ENCODE measurements at regions not wholly inside any gene's neighbourhood (a gene's known extent, or its start where the extent isn't known, plus 50 kb on each side); places are given as distances from the start of the nearest gene placed in this dataset.
A peak's percentile ranks its signal among the peaks of the same experiment; 100 is the strongest.

DNA sequence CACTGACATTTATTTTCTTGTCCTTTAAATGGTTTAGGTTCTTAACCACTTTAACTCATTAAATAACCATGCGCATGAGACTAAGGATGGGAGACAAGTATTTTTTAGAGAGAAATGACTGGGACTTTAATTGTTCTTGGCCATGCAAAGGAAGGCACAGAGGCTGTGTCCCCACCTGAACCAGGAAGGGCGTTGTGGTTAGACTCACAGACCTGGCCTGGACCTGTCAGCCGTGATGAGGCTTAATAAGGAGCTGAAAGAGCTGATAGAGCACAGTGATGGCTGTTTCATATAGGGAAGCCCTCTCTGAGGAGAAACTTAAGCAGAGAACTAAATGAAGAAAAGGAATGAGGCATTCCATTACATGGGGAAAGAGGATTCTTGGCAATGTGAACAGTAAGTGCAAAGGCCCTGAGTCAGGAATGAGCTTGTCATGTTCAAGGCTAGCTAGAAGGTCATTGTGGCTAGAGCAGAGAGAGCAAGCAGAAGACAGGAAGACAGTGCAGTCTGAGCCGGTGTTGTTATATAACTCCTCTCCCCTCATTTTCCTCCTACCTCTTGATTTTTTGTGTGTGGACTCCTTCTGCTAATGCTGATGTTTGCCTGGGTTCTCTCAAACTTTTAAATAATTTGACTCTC is 74.4 kb upstream of the ANO4 start:
- H3K9me3 ChIP-seq (replicated peaks in 1 of 2; ENCODE audit: control insufficient read depth in 1 of 2, insufficient read depth in 1 of 2, low read length in 2 of 2) = peaks cover 0 to 11% of the 10 kb centered on the region in 2 donors
- WGBS (ENCODE audit: insufficient coverage) = 80% methylated on average over 2 of the region's 4 CpGs
- no peaks in the 10 kb centered on the region for H4K20me1 ChIP-seq (ENCODE audit: insufficient read depth, low read length)
- Mint-ChIP-seq H3K4me3 (peak overlapping the region in 1 of 2 donors; percentile 65), H3K27ac (no peak overlapping the region), H3K4me1 (peaks cover 8% of the 10 kb centered on the region), H3K9me3 (peaks cover 0 to 9% (median 1%) of the 10 kb centered on the region in 7 donors), H3K27me3 (ENCODE audit: low read depth in 3 of 3) (peaks cover 55 to 71% (median 66%) of the 10 kb centered on the region in 3 donors), H3K36me3 (peaks cover 0 to 4% of the 10 kb centered on the region in 2 donors)
- DNase-seq = no peak
- H3K4me3 ChIP-seq (replicated peaks in 1 of 3; ENCODE audit: low read depth in 2 of 3, low read length in 3 of 3) = no peak overlapping the region
- no peak overlapping the region for H3K4me2 ChIP-seq (replicated peaks; ENCODE audit: extremely low read depth, low read length, poor library complexity, severe bottlenecking)
- peaks cover 37 to 66% of the 10 kb centered on the region in 2 donors for H3K27me3 ChIP-seq (ENCODE audit: control insufficient read depth in 2 of 2, insufficient read depth in 2 of 2, low read length in 2 of 2)
- no peak overlapping the region for H2AFZ ChIP-seq (ENCODE audit: insufficient read depth, low read depth, low read length, poor library complexity, severe bottlenecking)
- TF ChIP-seq CTCF (IDR thresholded peaks at IDR 0.05) = no peak
- H3K36me3 ChIP-seq (replicated peaks in 1 of 2; ENCODE audit: control insufficient read depth in 1 of 2, insufficient read depth in 2 of 2, low read length in 2 of 2) = no peaks in the 10 kb centered on the region
- H3K79me2 ChIP-seq (ENCODE audit: insufficient read depth, low read length) = no peaks in the 10 kb centered on the region
- no peak overlapping the region for H3K27ac ChIP-seq (ENCODE audit: low read depth in 1 of 2, low read length in 2 of 2)
- H3K9ac ChIP-seq (ENCODE audit: insufficient read depth, low read length, poor library complexity, severe bottlenecking) = no peak overlapping the region
- intact Hi-C loops (cut with micrococcal nuclease) = no loop called here
- peaks cover 0 to 7% of the 10 kb centered on the region in 2 donors for H3K4me1 ChIP-seq (ENCODE audit: control insufficient read depth in 1 of 2, insufficient read depth in 2 of 2, low read length in 2 of 2)

GRCh38 chr12:100721169-100721568 is 73.4 kb upstream of the ANO4 start:
- Mint-ChIP-seq H3K9me3 (peaks cover 0 to 6% (median 0%) of the 10 kb centered on the region in 7 donors), H3K4me3 (no peak overlapping the region), H3K36me3 (peaks cover 0 to 4% of the 10 kb centered on the region in 2 donors), H3K27ac (no peak overlapping the region), H3K4me1 (peaks cover 8% of the 10 kb centered on the region), H3K27me3 (ENCODE audit: low read depth in 3 of 3) (peaks cover 47 to 61% (median 60%) of the 10 kb centered on the region in 3 donors)
- no peaks in the 10 kb centered on the region for H4K20me1 ChIP-seq (ENCODE audit: insufficient read depth, low read length)
- peaks cover 35 to 55% of the 10 kb centered on the region in 2 donors for H3K27me3 ChIP-seq (ENCODE audit: control insufficient read depth in 2 of 2, insufficient read depth in 2 of 2, low read length in 2 of 2)
- H3K4me1 ChIP-seq (ENCODE audit: control insufficient read depth in 1 of 2, insufficient read depth in 2 of 2, low read length in 2 of 2) = peaks cover 0 to 7% of the 10 kb centered on the region in 2 donors
- peaks cover 0 to 7% of the 10 kb centered on the region in 2 donors for H3K9me3 ChIP-seq (replicated peaks in 1 of 2; ENCODE audit: control insufficient read depth in 1 of 2, insufficient read depth in 1 of 2, low read length in 2 of 2)
- H3K4me2 ChIP-seq (replicated peaks; ENCODE audit: extremely low read depth, low read length, poor library complexity, severe bottlenecking) = no peak overlapping the region
- no peak overlapping the region for H3K9ac ChIP-seq (ENCODE audit: insufficient read depth, low read length, poor library complexity, severe bottlenecking)
- no peaks in the 10 kb centered on the region for H3K79me2 ChIP-seq (ENCODE audit: insufficient read depth, low read length)
- no peak overlapping the region for H3K4me3 ChIP-seq (replicated peaks in 1 of 3; ENCODE audit: low read depth in 2 of 3, low read length in 3 of 3)
- intact Hi-C loops (cut with micrococcal nuclease) = no loop called here
- no peaks in the 10 kb centered on the region for H3K36me3 ChIP-seq (replicated peaks in 1 of 2; ENCODE audit: control insufficient read depth in 1 of 2, insufficient read depth in 2 of 2, low read length in 2 of 2)
- no peak for TF ChIP-seq CTCF (IDR thresholded peaks at IDR 0.05)
- 70% methylated on average over 2 of the region's 2 CpGs for WGBS (ENCODE audit: insufficient coverage)
- no peak overlapping the region for H3K27ac ChIP-seq (ENCODE audit: low read depth in 1 of 2, low read length in 2 of 2)
- no peak for DNase-seq
- no peak overlapping the region for H2AFZ ChIP-seq (ENCODE audit: insufficient read depth, low read depth, low read length, poor library complexity, severe bottlenecking)
